22Rv1 (cell line): ENCODE measurements at regions not wholly inside any gene's neighbourhood (a gene's known extent, or its start where the extent isn't known, plus 50 kb on each side); places are given as distances from the start of the nearest gene placed in this dataset.

Experiments used
- CTCF ChIP-seq: fragments of 450-650 bp; IDR thresholded peaks from 2 replicates; pipeline ENCODE4 v1.5.1; 2017; ENCODE audit warnings: mild to moderate bottlenecking
- ZFX ChIP-seq: fragments of 450-650 bp; IDR thresholded peaks from 2 replicates; pipeline ENCODE4 v1.6.1; 2017; ENCODE audit warnings: antibody characterized with exemption, borderline replicate concordance

GRCh38 chr12:24582954-24583601 lies 365.8 kb downstream of the BCAT1 start:
- TF ChIP-seq CTCF: no peak
- TF ChIP-seq ZFX: no peak
